ENCODE measurements at regions not wholly inside any gene's neighbourhood (a gene's known extent, or its start where the extent isn't known, plus 50 kb on each side); places are given as distances from the start of the nearest gene placed in this dataset.

- TF ChIP-seq POLR2A (IDR thresholded peaks at IDR 0.05) = no peak
- TF ChIP-seq CTCF (IDR thresholded peaks at IDR 0.05) = no peak
- no peak for TF ChIP-seq EP300 (IDR thresholded peaks at IDR 0.05)
- no peak for TF ChIP-seq POLR2AphosphoS5 (IDR thresholded peaks at IDR 0.05)
Observed at GRCh38 chrX:42577936-42578470, 200.0 kb downstream of the PPP1R2C start.

Data from sigmoid colon (tissue), 4 donors.